ENCODE measurements at regions not wholly inside any gene's neighbourhood (a gene's known extent, or its start where the extent isn't known, plus 50 kb on each side); places are given as distances from the start of the nearest gene placed in this dataset.
"Not testable (repeated sequence)": the region's sequence is repeated elsewhere in the genome, so short reads cannot be mapped to it uniquely, and the experiment has no call there.

GRCh38 chr2:185375731-185376130 is 362.9 kb upstream of the FSIP2 start:
- no peaks in the 10 kb centered on the region for H3K4me1 Mint-ChIP-seq (ENCODE audit: low read depth)
- H3K36me3 Mint-ChIP-seq (ENCODE audit: low read depth), result no peaks in the 10 kb centered on the region
- no peak overlapping the region for H3K4me3 Mint-ChIP-seq (ENCODE audit: low read depth)

GRCh38 chr2:185381631-185382030 is 357.0 kb upstream of the FSIP2 start:
- no peak for DNase-seq (ENCODE audit: low spot score)
- H3K4me3 Mint-ChIP-seq (ENCODE audit: low read depth), result no peak overlapping the region
- H3K9me3 Mint-ChIP-seq, result no peaks in the 10 kb centered on the region
- intact Hi-C loops (cut with micrococcal nuclease), result no loop called here
- H3K36me3 Mint-ChIP-seq (ENCODE audit: low read depth), result no peaks in the 10 kb centered on the region
- no peaks in the 10 kb centered on the region for H3K4me1 Mint-ChIP-seq (ENCODE audit: low read depth)
- no peak overlapping the region for H3K27ac Mint-ChIP-seq
- H3K27me3 Mint-ChIP-seq (ENCODE audit: low read depth), result no peaks in the 10 kb centered on the region

More at GRCh38 chr2:185375731-185376130, 362.9 kb upstream of the FSIP2 start:
- intact Hi-C loops (cut with micrococcal nuclease), result no loop called here
- H3K27ac Mint-ChIP-seq, result no peak overlapping the region
- DNase-seq (ENCODE audit: low spot score), result no peak
- H3K9me3 Mint-ChIP-seq, result no peaks in the 10 kb centered on the region
- no peaks in the 10 kb centered on the region for H3K27me3 Mint-ChIP-seq (ENCODE audit: low read depth)

GRCh38 chr2:185384822-185385560 is 353.6 kb upstream of the FSIP2 start:
- DNase-seq (ENCODE audit: low spot score), result no peak
- intact Hi-C loops (cut with micrococcal nuclease), result no loop called here
- no peak overlapping the region for H3K27ac Mint-ChIP-seq
- no peaks in the 10 kb centered on the region for H3K27me3 Mint-ChIP-seq (ENCODE audit: low read depth)
- H3K4me3 Mint-ChIP-seq (ENCODE audit: low read depth), result no peak overlapping the region
- H3K4me1 Mint-ChIP-seq (ENCODE audit: low read depth), result no peaks in the 10 kb centered on the region
- no peaks in the 10 kb centered on the region for H3K9me3 Mint-ChIP-seq
- no peaks in the 10 kb centered on the region for H3K36me3 Mint-ChIP-seq (ENCODE audit: low read depth)

DNA sequence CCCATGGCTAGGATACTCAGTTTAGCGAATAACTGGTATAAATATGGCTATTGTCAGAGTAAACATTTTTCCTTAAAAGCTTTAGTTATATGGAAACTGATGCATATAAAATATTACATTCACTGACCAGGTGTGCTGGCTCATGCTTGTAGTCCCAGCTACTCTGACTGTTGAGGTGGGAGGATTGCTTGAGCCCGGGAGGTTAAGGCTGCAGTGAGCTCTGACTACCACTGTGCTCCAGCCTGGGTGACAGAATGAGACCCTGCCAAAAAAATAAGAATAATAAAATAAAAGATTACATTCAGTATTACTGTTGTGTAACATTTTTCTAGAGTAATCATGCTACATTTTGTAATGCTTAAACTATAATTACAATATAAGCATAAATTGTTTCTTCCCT is 350.4 kb upstream of the FSIP2 start:
- Mint-ChIP-seq H3K4me3 (ENCODE audit: low read depth) (no peak overlapping the region), H3K27ac (no peak overlapping the region), H3K4me1 (ENCODE audit: low read depth) (no peaks in the 10 kb centered on the region), H3K36me3 (ENCODE audit: low read depth) (no peaks in the 10 kb centered on the region), H3K27me3 (ENCODE audit: low read depth) (no peaks in the 10 kb centered on the region), H3K9me3 (no peaks in the 10 kb centered on the region)
- DNase-seq (ENCODE audit: low spot score), result no peak
- intact Hi-C loops (cut with micrococcal nuclease), result no loop called here

- Mint-ChIP-seq H3K4me1 (ENCODE audit: low read depth) (no peaks in the 10 kb centered on the region), H3K27me3 (ENCODE audit: low read depth) (no peaks in the 10 kb centered on the region), H3K36me3 (ENCODE audit: low read depth) (no peaks in the 10 kb centered on the region), H3K9me3 (no peaks in the 10 kb centered on the region), H3K4me3 (ENCODE audit: low read depth) (no peak overlapping the region), H3K27ac (no peak overlapping the region)
- intact Hi-C loops (cut with micrococcal nuclease), result no loop called here
- DNase-seq (ENCODE audit: low spot score), result no peak
Measured at GRCh38 chr2:185391543-185391942, 347.1 kb upstream of the FSIP2 start.

DNA sequence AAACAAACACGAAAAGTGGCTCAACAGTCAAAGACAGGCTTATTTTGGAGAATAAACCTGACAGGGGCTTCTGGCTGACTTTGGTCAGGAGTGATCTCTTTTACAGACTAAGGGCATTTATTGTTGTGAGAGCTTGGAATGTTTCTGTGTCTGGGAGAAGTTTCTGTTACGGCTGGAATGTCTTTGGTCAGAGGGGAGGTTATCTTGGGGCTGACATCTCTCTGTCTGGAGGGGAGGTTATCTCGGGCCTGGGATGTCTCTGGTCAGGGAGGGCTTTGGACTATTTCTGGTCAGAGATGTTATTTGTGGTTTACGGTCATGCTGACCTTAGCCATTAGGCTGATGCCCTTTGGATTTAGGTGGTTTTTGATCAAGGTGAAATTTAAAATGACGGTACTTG is 345.5 kb upstream of the FSIP2 start:
- intact Hi-C loops (cut with micrococcal nuclease), result no loop called here
- no peaks in the 10 kb centered on the region for H3K9me3 Mint-ChIP-seq

DNA sequence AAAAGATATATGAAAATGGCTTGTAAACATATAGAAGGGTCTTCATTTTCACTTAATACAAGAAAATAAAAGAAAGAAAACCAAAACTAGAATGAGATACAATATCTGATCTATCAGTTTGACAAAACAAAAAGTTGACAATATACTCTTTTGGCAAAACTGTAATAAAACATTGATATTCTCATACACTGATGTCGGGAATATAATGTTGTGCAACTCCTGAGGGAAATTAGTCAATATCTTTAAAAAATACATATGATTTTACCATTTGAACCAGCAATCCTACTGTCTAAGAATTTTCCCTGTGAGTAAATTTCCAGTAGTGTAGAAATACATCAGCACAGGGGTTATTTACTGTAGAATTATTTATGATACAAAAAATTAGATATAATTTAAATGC is 336.1 kb upstream of the FSIP2 start:
- H3K27me3 Mint-ChIP-seq (ENCODE audit: low read depth), result no peaks in the 10 kb centered on the region
- DNase-seq (ENCODE audit: low spot score), result no peak
- no peak overlapping the region for H3K4me3 Mint-ChIP-seq (ENCODE audit: low read depth)
- no peak overlapping the region for H3K27ac Mint-ChIP-seq
- no peaks in the 10 kb centered on the region for H3K9me3 Mint-ChIP-seq
- intact Hi-C loops (cut with micrococcal nuclease), result no loop called here
- H3K4me1 Mint-ChIP-seq (ENCODE audit: low read depth), result no peaks in the 10 kb centered on the region
- H3K36me3 Mint-ChIP-seq (ENCODE audit: low read depth), result no peaks in the 10 kb centered on the region

More for the DNA sequence above, 345.5 kb upstream of the FSIP2 start:
- no peak for DNase-seq (ENCODE audit: low spot score)
- H3K36me3 Mint-ChIP-seq (ENCODE audit: low read depth), result no peaks in the 10 kb centered on the region
- no peaks in the 10 kb centered on the region for H3K27me3 Mint-ChIP-seq (ENCODE audit: low read depth)
- H3K4me1 Mint-ChIP-seq (ENCODE audit: low read depth), result no peaks in the 10 kb centered on the region
- no peak overlapping the region for H3K27ac Mint-ChIP-seq
- H3K4me3 Mint-ChIP-seq (ENCODE audit: low read depth), result no peak overlapping the region

GRCh38 chr2:185404578-185404977 is 334.0 kb upstream of the FSIP2 start:
- no peak for DNase-seq (ENCODE audit: low spot score)
- Mint-ChIP-seq H3K27ac (no peak overlapping the region), H3K27me3 (ENCODE audit: low read depth) (no peaks in the 10 kb centered on the region), H3K4me1 (ENCODE audit: low read depth) (no peaks in the 10 kb centered on the region), H3K36me3 (ENCODE audit: low read depth) (no peaks in the 10 kb centered on the region), H3K4me3 (ENCODE audit: low read depth) (no peak overlapping the region), H3K9me3 (no peaks in the 10 kb centered on the region)
- intact Hi-C loops (cut with micrococcal nuclease), result no loop called here

DNA sequence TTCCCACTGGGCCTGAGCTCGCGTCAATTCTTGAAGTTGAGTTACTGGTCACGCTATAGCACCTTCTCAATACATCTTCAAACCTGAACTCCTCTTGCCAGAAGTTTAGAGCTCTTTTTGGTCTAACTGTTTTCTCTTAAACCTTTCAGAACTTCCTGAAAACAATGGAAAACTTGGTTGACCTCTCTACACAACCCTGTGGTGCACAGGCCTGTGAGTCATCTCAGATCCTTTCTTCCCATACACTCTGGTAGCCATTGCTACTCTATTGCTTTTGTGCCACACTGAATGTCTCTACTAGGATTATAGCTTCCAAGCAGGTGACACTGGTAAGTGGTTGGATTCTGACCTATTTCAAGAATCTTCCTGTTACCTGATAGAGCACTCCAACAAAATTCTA is 321.5 kb upstream of the FSIP2 start:
- no peak overlapping the region for H3K4me3 Mint-ChIP-seq (ENCODE audit: low read depth)
- peaks cover 3% of the 10 kb centered on the region for H3K9me3 Mint-ChIP-seq
- DNase-seq (ENCODE audit: low spot score), result no peak
- intact Hi-C loops (cut with micrococcal nuclease), result no loop called here
- H3K36me3 Mint-ChIP-seq (ENCODE audit: low read depth), result no peaks in the 10 kb centered on the region
- no peaks in the 10 kb centered on the region for H3K27me3 Mint-ChIP-seq (ENCODE audit: low read depth)
- H3K27ac Mint-ChIP-seq, result no peak overlapping the region
- no peaks in the 10 kb centered on the region for H3K4me1 Mint-ChIP-seq (ENCODE audit: low read depth)

GRCh38 chr2:185417688-185418087 is 320.9 kb upstream of the FSIP2 start:
- Mint-ChIP-seq H3K27me3 (ENCODE audit: low read depth) (no peaks in the 10 kb centered on the region), H3K4me3 (ENCODE audit: low read depth) (no peak overlapping the region), H3K27ac (no peak overlapping the region), H3K36me3 (ENCODE audit: low read depth) (no peaks in the 10 kb centered on the region), H3K4me1 (ENCODE audit: low read depth) (no peaks in the 10 kb centered on the region), H3K9me3 (peaks cover 3% of the 10 kb centered on the region)
- no peak for DNase-seq (ENCODE audit: low spot score)
- intact Hi-C loops (cut with micrococcal nuclease), result no loop called here

DNA sequence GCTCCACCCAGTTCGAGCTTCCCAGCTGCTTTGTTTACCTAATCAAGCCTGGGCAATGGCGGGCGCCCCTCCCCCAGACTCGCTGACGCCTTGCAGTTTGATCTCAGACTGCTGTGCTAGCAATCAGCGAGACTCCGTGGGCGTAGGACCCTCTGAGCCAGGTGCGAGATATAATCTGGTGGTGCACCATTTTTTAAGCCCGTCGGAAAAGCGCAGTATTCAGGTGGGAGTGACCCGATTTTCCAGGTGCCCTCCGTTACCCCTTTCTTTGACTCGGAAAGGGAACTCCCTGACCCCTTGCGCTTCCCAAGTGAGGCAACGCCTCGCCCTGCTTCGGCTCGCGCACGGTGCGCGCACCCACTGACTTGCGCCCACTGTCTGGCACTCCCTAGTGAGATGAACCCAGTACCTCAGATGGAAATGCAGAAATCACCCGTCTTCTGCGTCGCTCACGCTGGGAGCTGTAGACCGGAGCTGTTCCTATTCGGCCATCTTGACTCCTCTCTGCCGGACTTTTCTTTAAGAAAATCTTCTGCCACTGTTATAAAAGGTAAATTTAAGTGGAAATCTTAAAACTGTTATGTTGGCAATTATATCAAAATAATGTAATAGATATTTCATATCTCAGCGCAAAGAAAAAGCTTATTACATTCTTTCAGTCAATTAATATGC is 313.5 kb upstream of the FSIP2 start:
- H3K9me3 Mint-ChIP-seq; H3K27me3 Mint-ChIP-seq (ENCODE audit: low read depth); H3K27ac Mint-ChIP-seq; H3K4me1 Mint-ChIP-seq (ENCODE audit: low read depth); intact Hi-C loops (cut with micrococcal nuclease); DNase-seq (ENCODE audit: low spot score); H3K36me3 Mint-ChIP-seq (ENCODE audit: low read depth): not testable (repeated sequence)
- H3K4me3 Mint-ChIP-seq (ENCODE audit: low read depth), result peak overlapping the region; percentile 21

- DNase-seq (ENCODE audit: low spot score), result no peak
- Mint-ChIP-seq H3K27me3 (ENCODE audit: low read depth) (no peaks in the 10 kb centered on the region), H3K4me1 (ENCODE audit: low read depth) (no peaks in the 10 kb centered on the region), H3K4me3 (ENCODE audit: low read depth) (no peak overlapping the region), H3K9me3 (no peaks in the 10 kb centered on the region), H3K36me3 (ENCODE audit: low read depth) (no peaks in the 10 kb centered on the region), H3K27ac (no peak overlapping the region)
- intact Hi-C loops (cut with micrococcal nuclease), result no loop called here
Measured at GRCh38 chr2:185428000-185428399, 310.6 kb upstream of the FSIP2 start.

DNA sequence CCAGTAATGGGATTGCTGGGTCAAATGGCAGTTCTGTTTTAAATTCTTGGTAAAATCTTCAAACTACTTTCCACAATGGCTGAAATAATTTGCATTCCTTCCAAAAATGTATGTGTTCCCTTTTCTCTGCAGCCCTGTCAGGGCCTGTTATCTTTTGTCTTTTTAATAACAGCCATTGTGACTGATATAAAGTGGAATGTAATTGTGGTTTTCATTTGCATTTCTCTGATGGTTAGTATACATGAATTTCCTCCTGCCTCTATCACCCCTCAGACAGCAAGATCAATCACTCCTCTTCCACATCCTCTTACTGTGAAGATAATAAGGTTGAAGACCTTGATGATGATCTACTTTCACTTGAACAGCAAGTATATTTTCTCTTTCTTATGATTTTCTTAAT is 304.8 kb upstream of the FSIP2 start:
- H3K4me1 Mint-ChIP-seq (ENCODE audit: low read depth), result no peaks in the 10 kb centered on the region
- H3K36me3 Mint-ChIP-seq (ENCODE audit: low read depth), result no peaks in the 10 kb centered on the region
- H3K27ac Mint-ChIP-seq, result no peak overlapping the region
- no peak for DNase-seq (ENCODE audit: low spot score)
- intact Hi-C loops (cut with micrococcal nuclease), result no loop called here
- H3K27me3 Mint-ChIP-seq (ENCODE audit: low read depth), result no peaks in the 10 kb centered on the region
- no peak overlapping the region for H3K4me3 Mint-ChIP-seq (ENCODE audit: low read depth)
- H3K9me3 Mint-ChIP-seq, result no peaks in the 10 kb centered on the region

All from activated T-helper 2 cell treated with anti-CD3 and anti-CD28 coated beads, Interferon-gamma antibody, Interleukin-2, Interleukin-4, amounts not matched to agents 10 μg/mL and 5 μg/mL and 100 μg/mL, durations not matched to agents 14 hours and 24 hours and 36 hours (primary cell).